IMR-90 (cell line): ENCODE measurements at regions not wholly inside any gene's neighbourhood (a gene's known extent, or its start where the extent isn't known, plus 50 kb on each side); places are given as distances from the start of the nearest gene placed in this dataset.

Experiments
- ATAC-seq: fragments of 200-7000 bp; cut with Tn5 transposase; 2 replicates; pipeline ENCODE4 v1.9.1; 2020; ENCODE audit warnings: low read depth, mild to moderate bottlenecking, moderate library complexity
- BruUV-seq: library from RNA; stranded (reverse); fragments of 400-500 nt; replicated peaks from 2 replicates; lab custom pipeline; 2021; lab: Mats Ljungman, UMichigan
- CTCF ChIA-PET: fragments of 300-600 bp; formaldehyde crosslinking; extraction: SDS; loops from one replicate; lab custom pipeline; 2021; ENCODE audit warnings: antibody characterized with exemption; lab: Yijun Ruan, JAX
- POLR2A ChIA-PET: fragments of 300-600 bp; sonication (Branson Sonifier 250); formaldehyde crosslinking; loops from one replicate; lab custom pipeline; 2022; ENCODE audit warnings: antibody characterized with exemption; ENCODE audit not compliant: unreplicated experiment; lab: Charles Lee
- DNase-seq: peaks from one replicate; pipeline ENCODE4 v3.0.0; 2013
- H2AFZ ChIP-seq: replicated peaks from 2 replicates; pipeline ENCODE3; 2013; ENCODE audit warnings: low read length, mild to moderate bottlenecking; ENCODE audit not compliant: poor library complexity
- H2AK5ac ChIP-seq: 2 replicates; pipeline ENCODE4 v1.6.1; 2013; ENCODE audit warnings: low read depth, low read length, inconsistent platforms
- H2AK9ac ChIP-seq: replicated peaks from 2 replicates; pipeline ENCODE3; 2013; ENCODE audit warnings: mild to moderate bottlenecking, low read depth, low read length, moderate library complexity; ENCODE audit not compliant: poor library complexity
- H2BK120ac ChIP-seq: 2 replicates; pipeline ENCODE4 v1.6.1; 2013; ENCODE audit warnings: low read depth, low read length, inconsistent platforms
- H2BK15ac ChIP-seq: 3 replicates; pipeline ENCODE4 v1.6.1; 2013; ENCODE audit warnings: low read depth, low read length, inconsistent platforms
- H2BK20ac ChIP-seq: 2 replicates; pipeline ENCODE4 v1.6.1; 2013; ENCODE audit warnings: low read depth, mild to moderate bottlenecking, inconsistent platforms, low read length, moderate library complexity
- H2BK5ac ChIP-seq: 2 replicates; pipeline ENCODE4 v1.6.1; 2013; ENCODE audit warnings: mild to moderate bottlenecking, low read depth, low read length, inconsistent platforms; ENCODE audit not compliant: poor library complexity, severe bottlenecking
- H3K14ac ChIP-seq: replicated peaks from 2 replicates; pipeline ENCODE4 v1.6.1; 2013; ENCODE audit warnings: low read depth, low read length, inconsistent platforms
- H3K18ac ChIP-seq: 2 replicates; pipeline ENCODE4 v1.6.1; 2013; ENCODE audit warnings: low read depth, low read length, control low read depth
- H3K23ac ChIP-seq: 2 replicates; pipeline ENCODE4 v1.6.1; 2013; ENCODE audit warnings: low read depth, low read length, inconsistent platforms
- H3K27ac ChIP-seq: 2 replicates; pipeline ENCODE4 v1.5.1; 2013; ENCODE audit warnings: mild to moderate bottlenecking, control low read depth, low read length; ENCODE audit not compliant: insufficient read depth
- H3K27me3 ChIP-seq: 2 replicates; pipeline ENCODE4 v1.6.1; 2013; ENCODE audit warnings: low read length; ENCODE audit not compliant: control insufficient read depth, insufficient read depth
- H3K36me3 ChIP-seq: 2 replicates; pipeline ENCODE4 v1.6.1; 2013; ENCODE audit warnings: low read length, mixed read lengths; ENCODE audit not compliant: control insufficient read depth, insufficient read depth
- H3K4ac ChIP-seq: 2 replicates; pipeline ENCODE4 v1.6.1; 2013; ENCODE audit warnings: low read depth, low read length, inconsistent platforms
- H3K4me1 ChIP-seq: 2 replicates; pipeline ENCODE4 v1.6.1; 2013; ENCODE audit warnings: low read length, mixed read lengths; ENCODE audit not compliant: control insufficient read depth, insufficient read depth
- H3K4me2 ChIP-seq: 2 replicates; pipeline ENCODE4 v1.6.1; 2013; ENCODE audit warnings: low read depth, mild to moderate bottlenecking, control low read depth, low read length, moderate library complexity
- H3K4me3 ChIP-seq: 2 replicates; pipeline ENCODE4 v1.5.1; 2013; ENCODE audit warnings: low read depth, mild to moderate bottlenecking, control low read depth, low read length, moderate library complexity; ENCODE audit not compliant: insufficient read depth
- H3K56ac ChIP-seq: 2 replicates; pipeline ENCODE4 v1.6.1; 2013; ENCODE audit warnings: low read length, inconsistent platforms; ENCODE audit not compliant: insufficient read depth; ENCODE audit errors: extremely low read depth
- H3K79me1 ChIP-seq, 2 experiments: 2 replicates each; pipeline ENCODE4 v1.6.1; 2013; ENCODE audit warnings: low read length in 2 of 2, inconsistent platforms in 1 of 2, low read depth in 1 of 2
- H3K9ac ChIP-seq: 2 replicates; pipeline ENCODE4 v1.6.1; 2013; ENCODE audit warnings: low read depth, low read length, control low read depth
- H3K9me1 ChIP-seq: 2 replicates; pipeline ENCODE4 v1.6.1; 2013; ENCODE audit warnings: low read length, inconsistent platforms; ENCODE audit not compliant: insufficient read depth
- H3K9me3 ChIP-seq: 2 replicates; pipeline ENCODE4 v1.6.1; 2013; ENCODE audit warnings: low read length; ENCODE audit not compliant: control insufficient read depth, insufficient read depth
- H4K20me1 ChIP-seq: 2 replicates; pipeline ENCODE4 v1.6.1; 2013; ENCODE audit warnings: low read length, inconsistent platforms; ENCODE audit not compliant: insufficient read depth
- H4K5ac ChIP-seq: 2 replicates; pipeline ENCODE4 v1.6.1; 2013; ENCODE audit warnings: mild to moderate bottlenecking, low read depth, low read length, control low read depth
- H4K8ac ChIP-seq, 2 experiments: 2 replicates each; pipeline ENCODE4 v1.6.1; 2013; ENCODE audit warnings: low read depth in 2 of 2, low read length in 2 of 2, control low read depth in 1 of 2, inconsistent platforms in 1 of 2
- H4K91ac ChIP-seq: 2 replicates; pipeline ENCODE4 v1.6.1; 2013; ENCODE audit warnings: low read depth, low read length, inconsistent platforms; ENCODE audit not compliant: insufficient read depth
- CEBPB ChIP-seq: IDR thresholded peaks from 2 replicates; pipeline ENCODE4 v1.6.1; 2012; ENCODE audit warnings: low read depth, low read length, improper control_type of control experiment
- MAFK ChIP-seq: IDR thresholded peaks from 2 replicates; pipeline ENCODE4 v1.6.1; 2012; ENCODE audit warnings: low read depth, low read length, improper control_type of control experiment
- MXI1 ChIP-seq: IDR thresholded peaks from 2 replicates; pipeline ENCODE4 v1.6.1; 2012; ENCODE audit warnings: low read depth, mild to moderate bottlenecking, low read length, moderate library complexity, borderline replicate concordance
- POLR2A ChIP-seq: IDR thresholded peaks from 2 replicates; pipeline ENCODE4 v1.6.1; 2012; ENCODE audit warnings: mild to moderate bottlenecking, low read depth, low read length
- RAD21 ChIP-seq: IDR thresholded peaks from 2 replicates; pipeline ENCODE4 v1.6.1; 2012; ENCODE audit warnings: low read length, improper control_type of control experiment
- SMC3 ChIP-seq: fragments of 150-350 bp; IDR thresholded peaks from 2 replicates; pipeline ENCODE4 v1.6.1; 2016; ENCODE audit warnings: low read depth, mild to moderate bottlenecking, antibody characterized with exemption, low read length, moderate library complexity
- WGBS, 2 experiments: methylation state at CpG; one replicate each; pipeline versions ENCODE4 v1.1.5 to v1.1.7; 2013; ENCODE audit warnings: missing lambda C conversion rate in 2 of 2; ENCODE audit not compliant: insufficient read length in 1 of 2; ENCODE audit errors: extremely low coverage in 2 of 2; 5-methylcytosine and 5-hydroxymethylcytosine counted together
- dilution Hi-C: fragments of 300-500 bp; cut with HindIII; formaldehyde crosslinking; loops from one replicate; pipeline ENCODE4 v1.14.3; 2018; ENCODE audit warnings: low sequenced_read_pairs; ENCODE audit not compliant: unreplicated experiment
- in situ Hi-C: fragments of 300-500 bp; cut with MboI; formaldehyde crosslinking; loops from 3 replicates; pipeline ENCODE4 v1.14.3; 2019; ENCODE audit warnings: low sequenced_read_pairs, inconsistent platforms, mixed read lengths
- intact Hi-C: fragments of 100-400 bp; cut with micrococcal nuclease; formaldehyde crosslinking; loops from 2 replicates; pipeline ENCODE4 v1.10.0; 2022
- TF ChIP-seq, protein P1 (sequence below): fragments of 150-350 bp; IDR thresholded peaks from 2 replicates; pipeline ENCODE4 v1.6.1; 2016; ENCODE audit warnings: low read depth, mild to moderate bottlenecking, low read length, moderate library complexity, borderline replicate concordance

DNA sequence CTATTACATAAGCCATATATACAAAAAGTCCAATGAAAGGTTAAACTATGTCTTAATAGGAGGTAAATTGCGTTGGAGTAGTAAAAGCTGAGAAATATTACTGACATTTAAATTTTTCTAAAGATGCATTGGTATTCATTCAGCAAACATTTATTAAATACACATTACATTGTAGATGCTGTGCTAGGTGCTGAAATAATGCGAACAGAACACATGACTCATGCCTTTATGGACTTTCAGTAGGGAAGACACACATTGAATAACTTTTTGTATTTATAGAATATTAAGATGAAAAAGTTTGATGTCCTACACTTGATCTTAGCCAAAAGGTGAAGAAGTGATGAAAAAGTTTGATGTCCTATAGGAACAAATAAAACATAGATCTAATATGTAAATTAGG is 871.1 kb upstream of the SLIT2 start:
- H3K23ac ChIP-seq = no peak overlapping the region
- H2AFZ ChIP-seq = no peak overlapping the region
- ChIA-PET CTCF (no interaction called here), POLR2A (no interaction called here)
- no peaks in the 10 kb centered on the region for H3K36me3 ChIP-seq
- BruUV-seq = no TSS peak
- H3K79me1 ChIP-seq = no peaks in the 10 kb centered on the region
- peaks cover 4% of the 10 kb centered on the region; the same call in 1 of the 2 replicates for H3K4me1 ChIP-seq
- H4K5ac ChIP-seq = peak overlapping the region; percentile 37; the same call in 1 of the 2 replicates
- H4K20me1 ChIP-seq = no peaks in the 10 kb centered on the region
- H3K9ac ChIP-seq = no peak overlapping the region
- peak overlapping the region; percentile 70; the same call in 1 of the 2 replicates for H3K4me2 ChIP-seq
- H2BK15ac ChIP-seq = 0 out of 3 replicates have a peak overlapping the region, but pooled peaks have one; percentile 61
- H3K56ac ChIP-seq = no peak overlapping the region; the same call in 1 of the 2 replicates
- H3K9me3 ChIP-seq = no peaks in the 10 kb centered on the region
- peak overlapping the region; percentile 50; the same call in 1 of the 2 replicates for H4K91ac ChIP-seq
- in situ Hi-C loops (no loop called here), intact Hi-C loops (no loop called here), dilution Hi-C loops (no loop called here)
- no CpG with 5 or more reads among the region's 2 CpGs for WGBS, 2 experiments
- H3K27me3 ChIP-seq = no peaks in the 10 kb centered on the region
- peak overlapping the region; percentile 94 for H2BK5ac ChIP-seq
- H2AK9ac ChIP-seq = no peak overlapping the region
- TF ChIP-seq POLR2A (no peak), MAFK (peak; percentile 9; the same call in 1 of the 2 replicates), SMC3 (no peak), MXI1 (no peak), RAD21 (no peak), CEBPB (no peak)
- TF ChIP-seq, protein P1, sequence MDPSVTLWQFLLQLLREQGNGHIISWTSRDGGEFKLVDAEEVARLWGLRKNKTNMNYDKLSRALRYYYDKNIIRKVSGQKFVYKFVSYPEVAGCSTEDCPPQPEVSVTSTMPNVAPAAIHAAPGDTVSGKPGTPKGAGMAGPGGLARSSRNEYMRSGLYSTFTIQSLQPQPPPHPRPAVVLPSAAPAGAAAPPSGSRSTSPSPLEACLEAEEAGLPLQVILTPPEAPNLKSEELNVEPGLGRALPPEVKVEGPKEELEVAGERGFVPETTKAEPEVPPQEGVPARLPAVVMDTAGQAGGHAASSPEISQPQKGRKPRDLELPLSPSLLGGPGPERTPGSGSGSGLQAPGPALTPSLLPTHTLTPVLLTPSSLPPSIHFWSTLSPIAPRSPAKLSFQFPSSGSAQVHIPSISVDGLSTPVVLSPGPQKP = no peak
- ATAC-seq (peak; percentile 77), DNase-seq (peak; percentile 56)
- no peak overlapping the region; the same call in 1 of the 2 replicates for H3K4ac ChIP-seq
- no peak overlapping the region for H2BK120ac ChIP-seq
- no peaks in the 10 kb centered on the region for H3K9me1 ChIP-seq
- peak overlapping the region in 1 of 2 experiments; percentile 35; a peak in 1 of 4 replicates for H4K8ac ChIP-seq
- no peak overlapping the region for H2AK5ac ChIP-seq
- peak overlapping the region; percentile 57; the same call in 1 of the 2 replicates for H3K18ac ChIP-seq
- no peak overlapping the region for H3K14ac ChIP-seq
- no peak overlapping the region for H2BK20ac ChIP-seq
- no peak overlapping the region for H3K27ac ChIP-seq
- no peak overlapping the region for H3K4me3 ChIP-seq
